ENCODE measurements at regions not wholly inside any gene's neighbourhood (a gene's known extent, or its start where the extent isn't known, plus 50 kb on each side); places are given as distances from the start of the nearest gene placed in this dataset.
"Not testable (repeated sequence)": the region's sequence is repeated elsewhere in the genome, so short reads cannot be mapped to it uniquely, and the experiment has no call there.

- ATAC-seq = no peak
- no peak for DNase-seq
- Mint-ChIP-seq H3K4me3 (no peak overlapping the region), H3K27me3 (ENCODE audit: low read depth) (no peaks in the 10 kb centered on the region), H3K36me3 (ENCODE audit: low read depth) (no peaks in the 10 kb centered on the region), H3K9me3 (ENCODE audit: insufficient read depth) (no peaks in the 10 kb centered on the region), H3K27ac (no peak overlapping the region), H3K4me1 (ENCODE audit: low read depth) (no peaks in the 10 kb centered on the region)
- CTCF ChIA-PET = no interaction called here
- POLR2A ChIA-PET = no interaction called here
Measured at GRCh38 chr13:97542102-97542685, 108.2 kb downstream of the RAP2A start.

DNA sequence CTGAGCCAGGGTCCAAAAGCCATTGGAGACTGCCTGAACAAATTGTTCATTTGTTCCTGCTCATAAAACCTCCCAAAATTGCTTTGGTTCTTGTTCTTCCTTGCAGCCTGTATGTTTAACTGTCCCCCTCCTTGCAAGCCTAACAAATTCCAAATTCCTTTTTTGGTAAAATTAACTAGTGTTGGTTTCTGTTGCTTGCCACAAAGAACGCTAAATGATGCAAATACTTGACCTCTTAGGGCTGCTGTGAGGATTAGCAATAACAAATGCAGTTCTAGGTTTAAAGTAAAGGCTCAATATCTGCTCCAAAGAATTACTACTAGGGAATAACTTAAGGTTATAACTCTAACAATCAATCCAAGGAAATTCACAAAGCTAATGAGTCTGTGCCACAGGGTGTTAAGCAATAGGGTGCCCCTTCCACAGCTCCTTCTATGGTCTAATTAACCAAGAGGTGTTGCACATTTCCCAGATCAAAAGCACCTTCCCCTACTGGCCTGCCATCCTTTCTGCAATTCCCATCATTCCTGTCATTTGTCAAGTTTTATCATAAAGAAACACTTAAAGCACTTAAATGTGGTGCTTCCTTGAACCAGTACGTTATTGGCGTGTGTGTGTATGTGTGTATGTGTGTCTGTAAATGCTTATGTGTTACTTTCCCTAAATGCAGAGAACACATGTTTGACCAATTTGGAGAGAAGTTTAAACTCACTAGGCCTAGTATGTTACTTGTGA, 110.2 kb downstream of the RAP2A start:
- Mint-ChIP-seq H3K4me1 (ENCODE audit: low read depth) (no peaks in the 10 kb centered on the region), H3K27ac (no peak overlapping the region), H3K27me3 (ENCODE audit: low read depth) (no peaks in the 10 kb centered on the region), H3K36me3 (ENCODE audit: low read depth) (no peaks in the 10 kb centered on the region), H3K9me3 (ENCODE audit: insufficient read depth) (no peaks in the 10 kb centered on the region), H3K4me3 (no peak overlapping the region)
- ChIA-PET CTCF (no interaction called here), POLR2A (no interaction called here)
- no peak for ATAC-seq
- DNase-seq = no peak

DNA sequence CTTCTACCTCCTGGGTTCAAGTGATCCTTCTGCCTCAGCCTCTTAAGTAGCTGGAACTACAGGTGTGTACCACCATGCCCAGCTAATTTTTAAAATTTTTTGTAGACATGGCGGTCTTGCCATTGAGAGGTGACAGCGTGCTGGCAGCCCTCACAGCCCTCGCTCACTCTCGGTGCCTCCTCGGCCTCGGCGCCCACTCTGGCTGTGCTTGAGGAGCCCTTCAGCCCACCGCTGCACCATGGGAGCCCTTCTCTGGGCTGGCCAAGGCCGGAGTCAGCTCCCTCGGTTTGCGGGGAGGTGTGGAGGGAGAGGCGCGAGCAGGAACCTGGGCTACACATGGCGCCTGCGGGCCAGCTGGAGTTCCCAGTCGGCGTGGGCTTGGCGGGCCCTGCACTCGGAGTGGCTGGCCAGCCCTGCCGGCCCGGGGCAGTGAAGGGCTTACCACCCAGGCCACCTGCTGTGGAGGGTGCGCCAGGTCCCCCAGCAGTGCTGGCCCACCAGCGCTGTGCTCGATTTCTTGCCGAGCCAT, 111.1 kb downstream of the RAP2A start:
- not testable (repeated sequence) for ATAC-seq

DNA sequence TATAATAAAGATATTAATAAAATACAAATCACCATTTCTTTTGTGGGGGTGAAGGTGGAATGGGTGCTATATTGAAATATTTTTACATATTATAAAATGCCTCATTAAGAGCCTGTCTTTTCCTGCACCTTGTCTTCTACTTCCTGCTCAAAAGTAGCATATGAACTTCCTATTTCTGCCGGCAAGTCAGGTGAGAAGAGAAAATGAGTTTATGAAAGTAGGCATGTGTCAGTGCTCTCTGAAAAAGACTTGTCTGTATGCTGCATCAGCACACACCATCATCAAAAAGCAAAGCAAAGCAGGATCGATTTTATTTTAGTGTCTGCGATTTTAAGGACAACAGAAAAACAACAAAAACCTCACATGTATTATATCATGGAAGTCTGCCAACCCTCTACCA, 114.2 kb downstream of the RAP2A start:
- Mint-ChIP-seq H3K27ac (no peak overlapping the region), H3K36me3 (ENCODE audit: low read depth) (no peaks in the 10 kb centered on the region), H3K9me3 (ENCODE audit: insufficient read depth) (no peaks in the 10 kb centered on the region), H3K4me3 (no peak overlapping the region), H3K27me3 (ENCODE audit: low read depth) (no peaks in the 10 kb centered on the region), H3K4me1 (ENCODE audit: low read depth) (no peaks in the 10 kb centered on the region)
- ChIA-PET POLR2A (no interaction called here), CTCF (interaction anchor here (0.6 kb wide), 1 partner anchor 11 kb away, joined by 3 read pairs; no protein-coding TSS in a partner anchor)
- no peak for DNase-seq
- ATAC-seq = no peak

More for the DNA sequence above, 111.1 kb downstream of the RAP2A start:
- H3K36me3 Mint-ChIP-seq (ENCODE audit: low read depth); H3K4me3 Mint-ChIP-seq; H3K4me1 Mint-ChIP-seq (ENCODE audit: low read depth); H3K9me3 Mint-ChIP-seq (ENCODE audit: insufficient read depth); DNase-seq; CTCF ChIA-PET; H3K27me3 Mint-ChIP-seq (ENCODE audit: low read depth); H3K27ac Mint-ChIP-seq; POLR2A ChIA-PET: not testable (repeated sequence)

DNA sequence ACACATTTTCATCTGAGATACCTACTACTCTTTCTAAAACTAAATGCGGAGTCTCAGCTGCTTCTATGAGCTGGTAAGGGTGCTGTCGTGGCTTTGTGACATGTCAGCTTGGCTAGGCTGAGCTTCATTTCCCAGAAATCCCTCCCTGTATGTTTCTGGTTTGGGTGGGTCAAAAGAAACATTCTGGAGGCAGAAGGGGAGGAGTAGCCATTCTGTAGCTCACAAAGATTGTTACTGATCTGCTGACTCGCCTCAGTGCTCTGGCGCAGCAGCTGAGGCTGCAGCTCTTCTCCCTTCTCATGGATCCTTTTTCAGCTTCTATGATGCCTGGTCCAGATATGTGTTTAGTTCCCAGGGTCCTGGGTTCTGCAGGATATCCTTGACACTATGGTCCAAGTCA, 114.7 kb downstream of the RAP2A start:
- ChIA-PET CTCF (interaction anchor here (0.6 kb wide), 1 partner anchor 12 kb away, joined by 3 read pairs; no protein-coding TSS in a partner anchor), POLR2A (no interaction called here)
- Mint-ChIP-seq H3K27ac (no peak overlapping the region), H3K4me1 (ENCODE audit: low read depth) (no peaks in the 10 kb centered on the region), H3K9me3 (ENCODE audit: insufficient read depth) (no peaks in the 10 kb centered on the region), H3K27me3 (ENCODE audit: low read depth) (no peaks in the 10 kb centered on the region), H3K4me3 (no peak overlapping the region), H3K36me3 (ENCODE audit: low read depth) (no peaks in the 10 kb centered on the region)
- DNase-seq (no peak), ATAC-seq (no peak)

GRCh38 chr13:97549201-97549600, 115.2 kb downstream of the RAP2A start:
- no peaks in the 10 kb centered on the region for H3K27me3 Mint-ChIP-seq (ENCODE audit: low read depth)
- ChIA-PET POLR2A (no interaction called here), CTCF (no interaction called here)

GRCh38 chr13:97554496-97554895, 120.5 kb downstream of the RAP2A start:
- ChIA-PET POLR2A (no interaction called here), CTCF (no interaction called here)
- no peaks in the 10 kb centered on the region for H3K36me3 Mint-ChIP-seq (ENCODE audit: low read depth)
- peaks cover 3% of the 10 kb centered on the region for H3K27me3 Mint-ChIP-seq (ENCODE audit: low read depth)
- no peak overlapping the region for H3K27ac Mint-ChIP-seq
- H3K9me3 Mint-ChIP-seq (ENCODE audit: insufficient read depth) = no peaks in the 10 kb centered on the region
- H3K4me3 Mint-ChIP-seq = no peak overlapping the region
- no peak for ATAC-seq
- H3K4me1 Mint-ChIP-seq (ENCODE audit: low read depth) = no peaks in the 10 kb centered on the region
- DNase-seq = no peak

More at GRCh38 chr13:97549201-97549600, 115.2 kb downstream of the RAP2A start:
- H3K27ac Mint-ChIP-seq = no peak overlapping the region
- H3K4me1 Mint-ChIP-seq (ENCODE audit: low read depth) = no peaks in the 10 kb centered on the region
- H3K36me3 Mint-ChIP-seq (ENCODE audit: low read depth) = no peaks in the 10 kb centered on the region
- H3K4me3 Mint-ChIP-seq = no peak overlapping the region
- no peak for DNase-seq
- ATAC-seq = no peak
- no peaks in the 10 kb centered on the region for H3K9me3 Mint-ChIP-seq (ENCODE audit: insufficient read depth)

DNA sequence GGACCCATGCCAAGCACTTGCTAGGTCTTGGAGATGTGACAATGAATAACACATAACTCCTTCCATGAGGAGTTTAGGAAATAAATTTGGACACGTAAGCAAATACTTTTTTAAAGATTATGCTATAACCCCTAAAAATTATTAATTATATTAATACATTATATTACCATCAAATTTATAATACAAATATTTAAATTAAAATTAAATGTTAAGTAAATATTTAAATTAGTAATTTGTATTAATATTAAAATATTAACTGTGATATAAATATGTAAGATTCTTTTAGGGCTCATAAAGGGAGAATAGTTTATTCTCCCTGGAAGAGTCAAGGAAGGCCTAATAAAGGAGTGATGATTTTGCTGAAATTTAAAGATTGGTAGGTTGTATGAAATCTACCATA, 121.1 kb downstream of the RAP2A start:
- DNase-seq (no peak), ATAC-seq (no peak)
- CTCF ChIA-PET = no interaction called here
- POLR2A ChIA-PET = no interaction called here
- no peaks in the 10 kb centered on the region for H3K9me3 Mint-ChIP-seq (ENCODE audit: insufficient read depth)
- H3K4me3 Mint-ChIP-seq = no peak overlapping the region
- H3K36me3 Mint-ChIP-seq (ENCODE audit: low read depth) = no peaks in the 10 kb centered on the region
- no peak overlapping the region for H3K27ac Mint-ChIP-seq
- H3K4me1 Mint-ChIP-seq (ENCODE audit: low read depth) = no peaks in the 10 kb centered on the region
- H3K27me3 Mint-ChIP-seq (ENCODE audit: low read depth) = peaks cover 3% of the 10 kb centered on the region

- Mint-ChIP-seq H3K4me1 (ENCODE audit: low read depth) (no peaks in the 10 kb centered on the region), H3K27ac (no peak overlapping the region), H3K27me3 (ENCODE audit: low read depth) (peaks cover 3% of the 10 kb centered on the region), H3K9me3 (ENCODE audit: insufficient read depth) (no peaks in the 10 kb centered on the region), H3K4me3 (no peak overlapping the region), H3K36me3 (ENCODE audit: low read depth) (no peaks in the 10 kb centered on the region)
- DNase-seq (no peak), ATAC-seq (no peak)
- ChIA-PET POLR2A (no interaction called here), CTCF (no interaction called here)
Measured at GRCh38 chr13:97559030-97559429, 125.1 kb downstream of the RAP2A start.

GRCh38 chr13:97559981-97560380, 126.0 kb downstream of the RAP2A start:
- H3K4me3 Mint-ChIP-seq = no peak overlapping the region
- ChIA-PET POLR2A (no interaction called here), CTCF (no interaction called here)
- H3K27ac Mint-ChIP-seq = no peak overlapping the region
- no peaks in the 10 kb centered on the region for H3K36me3 Mint-ChIP-seq (ENCODE audit: low read depth)
- DNase-seq (no peak), ATAC-seq (no peak)
- no peaks in the 10 kb centered on the region for H3K4me1 Mint-ChIP-seq (ENCODE audit: low read depth)
- no peaks in the 10 kb centered on the region for H3K9me3 Mint-ChIP-seq (ENCODE audit: insufficient read depth)
- H3K27me3 Mint-ChIP-seq (ENCODE audit: low read depth) = peaks cover 3% of the 10 kb centered on the region

GRCh38 chr13:97561182-97561581, 127.2 kb downstream of the RAP2A start:
- ChIA-PET POLR2A (no interaction called here), CTCF (no interaction called here)
- H3K4me3 Mint-ChIP-seq = no peak overlapping the region
- peaks cover 4% of the 10 kb centered on the region for H3K27me3 Mint-ChIP-seq (ENCODE audit: low read depth)
- ATAC-seq (no peak), DNase-seq (no peak)
- H3K4me1 Mint-ChIP-seq (ENCODE audit: low read depth) = no peaks in the 10 kb centered on the region
- H3K9me3 Mint-ChIP-seq (ENCODE audit: insufficient read depth) = no peaks in the 10 kb centered on the region
- H3K36me3 Mint-ChIP-seq (ENCODE audit: low read depth) = no peaks in the 10 kb centered on the region
- no peak overlapping the region for H3K27ac Mint-ChIP-seq

DNA sequence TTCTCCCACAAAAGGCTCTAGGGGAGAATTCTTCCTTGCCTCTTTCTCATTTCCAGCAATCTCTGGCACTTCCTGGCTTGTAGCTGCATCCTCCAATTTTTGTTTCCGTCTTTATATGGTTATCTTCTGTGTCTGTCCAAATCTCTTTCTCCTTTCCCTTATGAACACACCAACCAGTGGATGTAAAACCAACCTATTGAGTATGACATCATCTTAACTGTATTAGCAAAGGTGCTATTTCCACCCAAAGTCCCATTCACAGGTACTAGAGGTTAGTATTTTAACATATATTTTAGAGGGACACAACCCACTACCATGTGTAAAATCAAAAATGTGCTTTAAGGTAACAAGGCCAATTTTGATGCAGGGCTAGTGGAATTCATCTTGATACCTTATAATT, 129.0 kb downstream of the RAP2A start:
- ATAC-seq (no peak), DNase-seq (no peak)
- no peaks in the 10 kb centered on the region for H3K9me3 Mint-ChIP-seq (ENCODE audit: insufficient read depth)
- ChIA-PET POLR2A (no interaction called here), CTCF (no interaction called here)
- H3K4me3 Mint-ChIP-seq = no peak overlapping the region
- H3K4me1 Mint-ChIP-seq (ENCODE audit: low read depth) = no peaks in the 10 kb centered on the region
- H3K27ac Mint-ChIP-seq = no peak overlapping the region
- no peaks in the 10 kb centered on the region for H3K36me3 Mint-ChIP-seq (ENCODE audit: low read depth)
- H3K27me3 Mint-ChIP-seq (ENCODE audit: low read depth) = peaks cover 4% of the 10 kb centered on the region

DNA sequence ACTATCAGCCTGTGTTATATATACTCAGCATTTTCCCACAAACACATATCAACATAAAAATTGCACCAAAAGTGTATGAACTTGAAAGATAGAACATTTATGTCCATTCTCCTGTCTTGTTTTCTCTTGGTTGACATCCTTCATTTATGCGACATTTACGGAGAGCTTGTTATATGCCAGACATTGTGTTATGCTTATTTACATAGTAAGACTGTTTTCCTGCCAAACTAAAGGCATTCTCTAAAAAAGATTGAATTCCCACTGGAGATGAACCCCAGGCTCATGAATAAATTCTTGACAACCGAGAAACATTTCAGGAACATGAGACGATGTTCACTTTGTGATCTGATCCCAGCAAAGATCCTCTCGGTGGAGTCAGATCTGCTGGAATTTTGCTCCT, 131.0 kb downstream of the RAP2A start:
- no peaks in the 10 kb centered on the region for H3K4me1 Mint-ChIP-seq (ENCODE audit: low read depth)
- DNase-seq (no peak), ATAC-seq (no peak)
- peaks cover 7% of the 10 kb centered on the region for H3K27me3 Mint-ChIP-seq (ENCODE audit: low read depth)
- ChIA-PET POLR2A (no interaction called here), CTCF (no interaction called here)
- H3K9me3 Mint-ChIP-seq (ENCODE audit: insufficient read depth) = no peaks in the 10 kb centered on the region
- no peak overlapping the region for H3K27ac Mint-ChIP-seq
- no peak overlapping the region for H3K4me3 Mint-ChIP-seq
- H3K36me3 Mint-ChIP-seq (ENCODE audit: low read depth) = no peaks in the 10 kb centered on the region

Data from activated CD8-positive, alpha-beta T cell treated with anti-CD3 and anti-CD28 coated beads, Interleukin-2, amount 10 ng/mL, durations not matched to agents 7 days and 5 days (primary cell).